CD4-positive, alpha-beta T cell (primary cell): ENCODE measurements at regions not wholly inside any gene's neighbourhood (a gene's known extent, or its start where the extent isn't known, plus 50 kb on each side); places are given as distances from the start of the nearest gene placed in this dataset.

Experiments
- ATAC-seq: fragments of 200-7000 bp; cut with Tn5 transposase; one replicate; pipeline ENCODE4 v1.10.0; 2022; ENCODE audit warnings: mild to moderate bottlenecking; ENCODE audit not compliant: poor library complexity
- CTCF ChIA-PET: fragments of 350-600 bp; sonication (Branson Sonifier 250); formaldehyde crosslinking; loops from one replicate; lab custom pipeline; 2021; ENCODE audit warnings: antibody characterized with exemption, inconsistent platforms; lab: Charles Lee
- POLR2A ChIA-PET: fragments of 350-600 bp; sonication (Branson Sonifier 250); formaldehyde crosslinking; loops from one replicate; lab custom pipeline; 2021; ENCODE audit warnings: antibody characterized with exemption, inconsistent platforms; lab: Charles Lee
- DNase-seq, 14 experiments: peaks; one replicate each; pipeline ENCODE4 v3.0.0-alpha.2; 2013 to 2020; ENCODE audit warnings: mixed read lengths in 2 of 14
- H3K27ac ChIP-seq, 2 donors: one replicate each; pipeline versions ENCODE4 v1.5.1 to v1.7.0; 2013; ENCODE audit warnings: low read length in 2 of 2, low read depth in 1 of 2, mild to moderate bottlenecking in 1 of 2
- H3K27me3 ChIP-seq, 2 experiments: 1 replicate in 1 of 2; 2 replicates in 1 of 2; pipeline versions ENCODE4 v1.6.1 to v1.7.0; 2013; ENCODE audit warnings: low read length in 2 of 2, control low read depth in 1 of 2, mild to moderate bottlenecking in 1 of 2, moderate library complexity in 1 of 2; ENCODE audit not compliant: insufficient read depth in 2 of 2, control insufficient read depth in 1 of 2
- H3K36me3 ChIP-seq: one replicate; pipeline ENCODE4 v1.6.1; 2013; ENCODE audit warnings: low read length, control low read depth; ENCODE audit not compliant: insufficient read depth
- H3K4me1 ChIP-seq: one replicate; pipeline ENCODE4 v1.6.1; 2013; ENCODE audit warnings: low read length, control low read depth; ENCODE audit not compliant: insufficient read depth
- H3K4me3 ChIP-seq: one replicate; pipeline ENCODE4 v1.5.1; 2013; ENCODE audit warnings: mild to moderate bottlenecking, low read length, moderate library complexity
- H3K9me3 ChIP-seq, 2 experiments: 1 replicate in 1 of 2; 2 replicates in 1 of 2; pipeline versions ENCODE4 v1.6.1 to v1.7.0; 2013; ENCODE audit warnings: low read length in 2 of 2, mild to moderate bottlenecking in 2 of 2, control low read depth in 1 of 2, moderate library complexity in 1 of 2; ENCODE audit not compliant: control insufficient read depth in 1 of 2, insufficient read depth in 1 of 2
- H3K27ac Mint-ChIP-seq: one replicate; pipeline ENCODE4 v1.8.0; 2020; ENCODE audit warnings: mixed read lengths
- H3K27me3 Mint-ChIP-seq: one replicate; pipeline ENCODE4 v1.8.0; 2021; ENCODE audit warnings: mixed read lengths
- H3K36me3 Mint-ChIP-seq: one replicate; pipeline ENCODE4 v1.8.0; 2021; ENCODE audit warnings: low read depth, mixed read lengths
- H3K4me1 Mint-ChIP-seq: one replicate; pipeline ENCODE4 v1.8.0; 2021; ENCODE audit warnings: low read depth, mixed read lengths
- H3K4me3 Mint-ChIP-seq: one replicate; pipeline ENCODE4 v1.8.0; 2020; ENCODE audit warnings: mild to moderate bottlenecking, mixed read lengths
- H3K9me3 Mint-ChIP-seq: one replicate; pipeline ENCODE4 v1.8.0; 2020; ENCODE audit warnings: mixed read lengths
- intact Hi-C, 2 experiments: fragments of 100-400 bp; cut with DNase I in 1 of 2; cut with micrococcal nuclease in 1 of 2; formaldehyde crosslinking; loops; one replicate each; pipeline versions ENCODE4 v1.15.1 to v1.9.0; 2023 to 2025; cut with DNase I, micrococcal nuclease
- TF ChIP-seq, protein P1 (sequence below): fragments of 200-600 bp; IDR thresholded peaks from one replicate; pipeline ENCODE4 v1.8.0; 2022; ENCODE audit warnings: antibody characterized with exemption, mild to moderate bottlenecking

DNA sequence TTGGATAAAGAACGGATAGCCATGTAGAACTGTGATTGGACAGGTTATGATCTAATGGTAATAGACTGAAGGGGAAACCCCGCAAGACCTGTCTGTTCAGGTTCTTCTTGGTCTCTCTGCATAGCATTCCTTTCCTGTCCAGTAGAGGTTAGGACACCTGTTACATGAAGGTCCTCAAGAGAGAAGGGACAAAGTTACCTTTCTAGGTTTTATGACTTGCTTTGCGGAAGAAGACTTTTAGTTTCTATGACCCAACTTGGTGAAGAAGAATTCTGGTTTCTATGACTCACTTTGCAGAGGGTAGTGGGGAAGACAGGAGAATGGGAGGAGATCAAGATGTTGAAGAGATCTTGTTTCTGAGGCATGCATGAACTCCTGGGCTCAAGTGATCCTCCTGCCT lies 97.9 kb upstream of the C3orf80 start:
- H3K9me3 ChIP-seq: no peaks in the 10 kb centered on the region
- CTCF ChIA-PET: no interaction called here
- H3K36me3 ChIP-seq: no peaks in the 10 kb centered on the region
- Mint-ChIP-seq H3K27me3 (peaks cover 4% of the 10 kb centered on the region), H3K27ac (no peak overlapping the region), H3K4me3 (no peak overlapping the region), H3K9me3 (no peaks in the 10 kb centered on the region), H3K4me1 (no peaks in the 10 kb centered on the region), H3K36me3 (no peaks in the 10 kb centered on the region)
- intact Hi-C loops: no loop called here
- ATAC-seq: no peak
- POLR2A ChIA-PET: no interaction called here
- no peak overlapping the region for H3K27ac ChIP-seq
- TF ChIP-seq, protein P1, sequence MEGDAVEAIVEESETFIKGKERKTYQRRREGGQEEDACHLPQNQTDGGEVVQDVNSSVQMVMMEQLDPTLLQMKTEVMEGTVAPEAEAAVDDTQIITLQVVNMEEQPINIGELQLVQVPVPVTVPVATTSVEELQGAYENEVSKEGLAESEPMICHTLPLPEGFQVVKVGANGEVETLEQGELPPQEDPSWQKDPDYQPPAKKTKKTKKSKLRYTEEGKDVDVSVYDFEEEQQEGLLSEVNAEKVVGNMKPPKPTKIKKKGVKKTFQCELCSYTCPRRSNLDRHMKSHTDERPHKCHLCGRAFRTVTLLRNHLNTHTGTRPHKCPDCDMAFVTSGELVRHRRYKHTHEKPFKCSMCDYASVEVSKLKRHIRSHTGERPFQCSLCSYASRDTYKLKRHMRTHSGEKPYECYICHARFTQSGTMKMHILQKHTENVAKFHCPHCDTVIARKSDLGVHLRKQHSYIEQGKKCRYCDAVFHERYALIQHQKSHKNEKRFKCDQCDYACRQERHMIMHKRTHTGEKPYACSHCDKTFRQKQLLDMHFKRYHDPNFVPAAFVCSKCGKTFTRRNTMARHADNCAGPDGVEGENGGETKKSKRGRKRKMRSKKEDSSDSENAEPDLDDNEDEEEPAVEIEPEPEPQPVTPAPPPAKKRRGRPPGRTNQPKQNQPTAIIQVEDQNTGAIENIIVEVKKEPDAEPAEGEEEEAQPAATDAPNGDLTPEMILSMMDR: no peak
- no peak for DNase-seq
- H3K4me3 ChIP-seq: no peak overlapping the region
- H3K27me3 ChIP-seq: no peaks in the 10 kb centered on the region
- H3K4me1 ChIP-seq: no peaks in the 10 kb centered on the region

DNA sequence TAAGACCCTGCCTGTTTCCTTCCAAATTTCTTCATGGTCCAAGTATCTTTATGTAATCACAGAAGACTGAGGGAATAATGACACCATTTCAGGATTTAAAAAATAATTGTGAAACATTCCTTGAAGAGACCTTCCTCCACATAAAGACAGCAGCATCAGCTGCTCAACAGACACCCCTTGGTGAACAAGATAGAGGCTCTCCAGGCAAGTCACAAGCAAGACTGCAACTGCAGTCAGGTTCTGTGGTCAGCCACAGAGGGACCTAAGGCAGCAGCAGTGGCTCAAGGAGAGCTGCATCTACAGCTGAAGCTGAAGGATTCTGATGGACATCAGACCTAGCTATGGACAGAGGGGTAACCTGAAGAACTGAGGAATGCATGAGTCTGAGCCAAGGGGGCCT lies 97.2 kb upstream of the C3orf80 start:
- intact Hi-C loops: no loop called here
- no peaks in the 10 kb centered on the region for H3K9me3 Mint-ChIP-seq
- CTCF ChIA-PET: no interaction called here
- POLR2A ChIA-PET: no interaction called here
- DNase-seq (no peak), ATAC-seq (no peak)
- H3K27ac Mint-ChIP-seq: no peak overlapping the region
- Histone ChIP-seq H3K36me3 (no peaks in the 10 kb centered on the region), H3K4me3 (no peak overlapping the region), H3K9me3 (no peaks in the 10 kb centered on the region), H3K4me1 (no peaks in the 10 kb centered on the region), H3K27ac (no peak overlapping the region), H3K27me3 (no peaks in the 10 kb centered on the region)
- H3K27me3 Mint-ChIP-seq: peaks cover 4% of the 10 kb centered on the region
- H3K4me1 Mint-ChIP-seq: no peaks in the 10 kb centered on the region
- TF ChIP-seq, protein P1: no peak
- H3K36me3 Mint-ChIP-seq: no peaks in the 10 kb centered on the region
- no peak overlapping the region for H3K4me3 Mint-ChIP-seq

DNA sequence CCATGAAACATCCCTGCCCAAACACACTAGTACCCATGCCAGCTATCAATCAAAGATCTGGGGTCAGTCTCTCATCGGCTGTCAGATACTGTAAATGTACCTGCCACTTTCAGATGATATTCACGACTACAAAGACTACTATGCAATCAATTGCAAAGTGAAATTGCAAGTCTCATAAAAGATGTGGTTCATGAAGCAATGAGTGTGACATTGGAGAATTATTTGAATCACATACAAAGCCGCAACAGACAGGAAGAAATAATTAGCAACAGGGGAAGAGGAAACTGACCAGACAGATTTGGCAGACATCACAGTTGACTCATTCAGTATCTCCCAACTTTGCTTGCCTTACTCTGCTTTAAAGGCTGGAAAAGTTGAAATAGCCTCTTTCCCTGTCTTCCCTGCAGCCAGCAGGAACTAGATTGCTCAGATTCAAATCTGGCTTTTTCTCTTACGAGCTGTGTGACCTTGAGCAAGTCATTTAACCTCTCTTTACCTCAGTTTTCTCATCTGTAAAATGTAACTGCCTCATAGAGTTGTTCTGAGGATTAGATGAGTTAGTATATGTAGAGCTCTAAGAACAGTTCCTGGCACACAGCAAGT lies 95.7 kb upstream of the C3orf80 start:
- no peaks in the 10 kb centered on the region for H3K36me3 ChIP-seq
- no peak overlapping the region for H3K27ac Mint-ChIP-seq
- DNase-seq (peak in 2 of 14 experiments; percentile 36 to 51), ATAC-seq (no peak)
- no peaks in the 10 kb centered on the region for H3K9me3 ChIP-seq
- H3K4me3 Mint-ChIP-seq: no peak overlapping the region
- no peaks in the 10 kb centered on the region for H3K36me3 Mint-ChIP-seq
- no peaks in the 10 kb centered on the region for H3K9me3 Mint-ChIP-seq
- intact Hi-C loops: no loop called here
- POLR2A ChIA-PET: no interaction called here
- H3K4me3 ChIP-seq: no peak overlapping the region
- no peaks in the 10 kb centered on the region for H3K4me1 Mint-ChIP-seq
- H3K27ac ChIP-seq: no peak overlapping the region
- peaks cover 4% of the 10 kb centered on the region for H3K27me3 Mint-ChIP-seq
- TF ChIP-seq, protein P1: no peak
- no peaks in the 10 kb centered on the region for H3K4me1 ChIP-seq
- CTCF ChIA-PET: no interaction called here
- H3K27me3 ChIP-seq: no peaks in the 10 kb centered on the region
